H9 (cell line): ENCODE measurements at regions not wholly inside any gene's neighbourhood (a gene's known extent, or its start where the extent isn't known, plus 50 kb on each side); places are given as distances from the start of the nearest gene placed in this dataset.

Experiments used
- DNase-seq: peaks from one replicate; pipeline ENCODE4 v3.0.0-alpha.2; 2017
- H2AFZ ChIP-seq: one replicate; pipeline ENCODE4 v1.6.1; 2013; ENCODE audit warnings: mild to moderate bottlenecking, low read length, control low read depth, moderate library complexity
- H2AK5ac ChIP-seq: 2 replicates; pipeline ENCODE4 v1.6.1; 2013; ENCODE audit warnings: low read length, control low read depth, mixed read lengths; ENCODE audit not compliant: insufficient read length
- H2BK120ac ChIP-seq: one replicate; pipeline ENCODE4 v1.6.1; 2013; ENCODE audit warnings: low read depth, mild to moderate bottlenecking, low read length, control low read depth, inconsistent platforms; ENCODE audit not compliant: poor library complexity, severe bottlenecking
- H2BK12ac ChIP-seq: 2 replicates; pipeline ENCODE4 v1.6.1; 2013; ENCODE audit warnings: low read length, control low read depth, mixed read lengths, low read depth; ENCODE audit not compliant: insufficient read length
- H2BK15ac ChIP-seq: 2 replicates; pipeline ENCODE4 v1.6.1; 2013; ENCODE audit warnings: low read depth, low read length, control low read depth
- H2BK20ac ChIP-seq: one replicate; pipeline ENCODE4 v1.6.1; 2013; ENCODE audit warnings: low read depth, mild to moderate bottlenecking, low read length, control low read depth, inconsistent platforms; ENCODE audit not compliant: poor library complexity, severe bottlenecking
- H2BK5ac ChIP-seq: 2 replicates; pipeline ENCODE4 v1.6.1; 2013; ENCODE audit warnings: low read length, control low read depth, mixed read lengths; ENCODE audit not compliant: insufficient read length
- H3K14ac ChIP-seq: 2 replicates; pipeline ENCODE4 v1.6.1; 2013; ENCODE audit warnings: low read length, control low read depth; ENCODE audit not compliant: insufficient read depth
- H3K18ac ChIP-seq: 2 replicates; pipeline ENCODE4 v1.6.1; 2013; ENCODE audit warnings: low read depth, mild to moderate bottlenecking, mixed read lengths, low read length, control low read depth; ENCODE audit not compliant: insufficient read length
- H3K23ac ChIP-seq: 2 replicates; pipeline ENCODE4 v1.6.1; 2013; ENCODE audit warnings: low read length, control low read depth, mixed read lengths, low read depth; ENCODE audit not compliant: insufficient read length
- H3K23me2 ChIP-seq: 2 replicates; pipeline ENCODE4 v1.6.1; 2013; ENCODE audit warnings: low read depth, mild to moderate bottlenecking, mixed read lengths, low read length, control low read depth; ENCODE audit not compliant: insufficient read length, poor library complexity, severe bottlenecking
- H3K27ac ChIP-seq: 2 replicates; pipeline ENCODE4 v1.5.1; 2013; ENCODE audit warnings: low read length, control low read depth, mixed read lengths, low read depth; ENCODE audit not compliant: insufficient read length
- H3K27me3 ChIP-seq: 2 replicates; pipeline ENCODE4 v1.6.1; 2013; ENCODE audit warnings: low read length, control low read depth, inconsistent platforms; ENCODE audit not compliant: insufficient read depth
- H3K4ac ChIP-seq: 2 replicates; pipeline ENCODE4 v1.6.1; 2013; ENCODE audit warnings: low read depth, mild to moderate bottlenecking, control low read depth, inconsistent platforms, low read length, moderate library complexity
- H3K4me1 ChIP-seq: 2 replicates; pipeline ENCODE4 v1.6.1; 2013; ENCODE audit warnings: low read length, control low read depth, inconsistent platforms; ENCODE audit not compliant: insufficient read depth
- H3K4me2 ChIP-seq: 2 replicates; pipeline ENCODE4 v1.6.1; 2013; ENCODE audit warnings: low read length, control low read depth, mixed read lengths; ENCODE audit not compliant: insufficient read length, insufficient read depth
- H3K56ac ChIP-seq: 2 replicates; pipeline ENCODE4 v1.6.1; 2013; ENCODE audit warnings: low read depth, mild to moderate bottlenecking, mixed read lengths, low read length, control low read depth; ENCODE audit not compliant: insufficient read length
- H3K79me1 ChIP-seq: 2 replicates; pipeline ENCODE4 v1.6.1; 2013; ENCODE audit warnings: low read depth, mild to moderate bottlenecking, moderate library complexity, low read length, control low read depth, inconsistent platforms; ENCODE audit not compliant: insufficient read depth, poor library complexity, severe bottlenecking
- H3K79me2 ChIP-seq: 2 replicates; pipeline ENCODE4 v1.6.1; 2013; ENCODE audit warnings: low read length, control low read depth, inconsistent platforms; ENCODE audit not compliant: insufficient read depth
- H3K9ac ChIP-seq: 2 replicates; pipeline ENCODE4 v1.6.1; 2013; ENCODE audit warnings: low read length, control low read depth, mixed read lengths; ENCODE audit not compliant: insufficient read length; ENCODE audit errors: extremely low read depth
- H3K9me3 ChIP-seq: one replicate; pipeline ENCODE4 v1.6.1; 2013; ENCODE audit warnings: low read depth, low read length, inconsistent platforms; ENCODE audit not compliant: control insufficient read depth
- H3T11ph ChIP-seq: one replicate; pipeline ENCODE4 v1.6.1; 2013; ENCODE audit warnings: mild to moderate bottlenecking, low read length, control low read depth, inconsistent platforms
- H4K20me1 ChIP-seq: one replicate; pipeline ENCODE4 v1.6.1; 2013; ENCODE audit not compliant: control insufficient read depth, insufficient read length, insufficient read depth
- H4K5ac ChIP-seq: 2 replicates; pipeline ENCODE4 v1.6.1; 2013; ENCODE audit warnings: low read depth, mild to moderate bottlenecking, mixed read lengths, low read length, control low read depth; ENCODE audit not compliant: insufficient read length
- H4K8ac ChIP-seq: replicated peaks from 2 replicates; pipeline ENCODE4 v1.6.1; 2013; ENCODE audit warnings: low read length, control low read depth, mixed read lengths, low read depth; ENCODE audit not compliant: insufficient read length
- H4K91ac ChIP-seq: 2 replicates; pipeline ENCODE4 v1.6.1; 2013; ENCODE audit warnings: low read depth, mild to moderate bottlenecking, moderate library complexity, mixed read lengths, low read length, control low read depth; ENCODE audit not compliant: insufficient read length
- H3K27ac Mint-ChIP-seq, 3 experiments: 2 replicates in 2 of 3; 3 replicates in 1 of 3; pipeline ENCODE4 v1.8.0; 2020 to 2021; ENCODE audit warnings: mixed read lengths in 3 of 3, mild to moderate bottlenecking in 1 of 3, moderate library complexity in 1 of 3
- H3K27me3 Mint-ChIP-seq: 2 replicates; pipeline ENCODE4 v1.8.0; 2021; ENCODE audit warnings: low read depth, mild to moderate bottlenecking, moderate library complexity, mixed read lengths
- H3K36me3 Mint-ChIP-seq, 3 experiments: 2 replicates in 2 of 3; 3 replicates in 1 of 3; pipeline ENCODE4 v1.8.0; 2020 to 2021; ENCODE audit warnings: low read depth in 3 of 3, mixed read lengths in 3 of 3; ENCODE audit not compliant: insufficient read depth in 1 of 3
- H3K4me1 Mint-ChIP-seq, 2 experiments: 2 replicates each; pipeline ENCODE4 v1.8.0; 2020; ENCODE audit warnings: mixed read lengths in 2 of 2
- H3K4me3 Mint-ChIP-seq, 2 experiments: 2 replicates in 1 of 2; 3 replicates in 1 of 2; pipeline ENCODE4 v1.8.0; 2020 to 2021; ENCODE audit warnings: mild to moderate bottlenecking in 2 of 2, mixed read lengths in 2 of 2, moderate library complexity in 1 of 2
- H3K9me3 Mint-ChIP-seq, 2 experiments: 2 replicates in 1 of 2; 3 replicates in 1 of 2; pipeline ENCODE4 v1.8.0; 2020; ENCODE audit warnings: mild to moderate bottlenecking in 2 of 2, mixed read lengths in 2 of 2, moderate library complexity in 1 of 2
- CTCF ChIP-seq: fragments of 200-600 bp; sonication (generic); conservative IDR thresholded peaks from 3 replicates; pipeline ENCODE4 v1.8.0; 2021; ENCODE audit warnings: antibody characterized with exemption, mild to moderate bottlenecking
- WGBS: extraction: QIAGEN DNeasy Blood & Tissue Kit; methylation state at CpG from one replicate; pipeline ENCODE4 v1.1.7; 2013; ENCODE audit warnings: missing lambda C conversion rate, low lambda C conversion rate, mixed read lengths; ENCODE audit not compliant: insufficient read length; ENCODE audit errors: extremely low coverage; 5-methylcytosine and 5-hydroxymethylcytosine counted together

- H3K23me2 ChIP-seq, result no peaks in the 10 kb centered on the region
- no peaks in the 10 kb centered on the region for H3K9me3 ChIP-seq
- no peak overlapping the region for H3T11ph ChIP-seq
- no peak overlapping the region for H3K23ac ChIP-seq
- Mint-ChIP-seq H3K4me1 (peaks cover 3 to 13% of the 10 kb centered on the region in 2 experiments; a peak in 2 of 4 replicates), H3K27ac (peak overlapping the region in 1 of 3 experiments; percentile 79; a peak in 3 of 7 replicates), H3K36me3 (peaks cover 0 to 4% (median 0%) of the 10 kb centered on the region in 3 experiments; a peak in 1 of 7 replicates), H3K9me3 (peaks cover 8 to 10% of the 10 kb centered on the region in 2 experiments), H3K27me3 (no peaks in the 10 kb centered on the region), H3K4me3 (no peak overlapping the region)
- H2BK120ac ChIP-seq, result no peak overlapping the region
- H3K18ac ChIP-seq, result no peak overlapping the region
- no CpG with 5 or more reads among the region's 13 CpGs for WGBS
- no peaks in the 10 kb centered on the region; the same call in 1 of the 2 replicates for H3K4me1 ChIP-seq
- TF ChIP-seq CTCF, result no peak
- no peak overlapping the region for H4K91ac ChIP-seq
- H2BK12ac ChIP-seq, result no peak overlapping the region
- H3K56ac ChIP-seq, result no peak overlapping the region
- H3K4ac ChIP-seq, result no peak overlapping the region
- no peaks in the 10 kb centered on the region for H3K27me3 ChIP-seq
- H2BK5ac ChIP-seq, result no peak overlapping the region
- no peak overlapping the region for H3K14ac ChIP-seq
- H3K27ac ChIP-seq, result no peak overlapping the region
- no peak overlapping the region for H3K9ac ChIP-seq
- H2AK5ac ChIP-seq, result no peak overlapping the region
- no peaks in the 10 kb centered on the region for H3K79me2 ChIP-seq
- no peak overlapping the region for H2BK20ac ChIP-seq
- H3K79me1 ChIP-seq, result no peaks in the 10 kb centered on the region
- no peak overlapping the region for H4K5ac ChIP-seq
- H3K4me2 ChIP-seq, result no peak overlapping the region
- H2BK15ac ChIP-seq, result no peak overlapping the region
- no peak for DNase-seq
- H4K8ac ChIP-seq, result no peak overlapping the region
- no peaks in the 10 kb centered on the region for H4K20me1 ChIP-seq
- H2AFZ ChIP-seq, result no peak overlapping the region
Observed at GRCh38 chr6:65927141-65927540, 220.1 kb upstream of the EYS start.
